ENCODE measurements at regions not wholly inside any gene's neighbourhood (a gene's known extent, or its start where the extent isn't known, plus 50 kb on each side); places are given as distances from the start of the nearest gene placed in this dataset.

DNA sequence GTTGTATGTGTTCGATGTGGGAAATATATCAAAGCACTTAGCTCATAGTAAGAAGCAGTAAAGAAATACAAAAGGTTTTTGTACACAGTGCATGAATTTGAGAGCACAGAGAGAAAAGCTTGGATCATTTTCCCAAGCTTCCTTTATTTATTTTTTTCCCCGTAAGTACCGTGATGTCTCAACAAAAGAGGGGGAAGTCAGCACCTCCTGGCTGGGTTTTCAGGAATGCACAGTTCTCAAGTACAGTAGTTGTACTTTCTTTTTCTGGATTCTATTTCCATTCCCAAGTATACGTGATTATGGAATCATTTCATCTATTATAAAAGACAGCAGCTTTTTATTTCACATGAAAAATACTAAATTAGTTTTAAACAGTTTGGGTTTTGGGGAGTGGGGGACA, 171.5 kb upstream of the EDNRA start:
- no peak for DNase-seq (ENCODE audit: insufficient read length)
- no peak for FAIRE-seq
- no peak for TF ChIP-seq POLR2A (IDR thresholded peaks at IDR 0.05; ENCODE audit: low read depth, low read length)
- no peak for TF ChIP-seq POLR2AphosphoS5 (IDR thresholded peaks at IDR 0.05; ENCODE audit: low read depth, low read length)
- TF ChIP-seq TAF1 (IDR thresholded peaks at IDR 0.05; ENCODE audit: borderline replicate concordance, low read depth, low read length) = no peak

DNA sequence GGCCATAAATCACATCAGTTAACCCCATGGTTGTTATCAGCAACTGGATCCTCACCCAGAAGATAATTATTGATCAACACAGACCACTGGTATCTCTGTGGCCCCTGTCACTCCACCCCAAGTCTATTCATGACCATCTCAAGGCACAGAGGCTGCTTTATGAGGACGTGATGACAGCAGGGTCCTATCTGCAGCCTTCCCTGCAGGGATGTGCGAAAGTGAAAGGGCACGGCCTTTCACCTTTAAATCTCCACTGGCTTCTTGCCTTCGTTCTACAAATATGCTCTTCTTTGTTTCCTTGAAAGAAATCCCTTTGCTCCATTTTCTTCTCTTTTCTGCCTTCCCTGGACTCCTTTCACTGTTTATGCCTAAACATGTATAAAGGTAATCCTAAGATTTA, 170.6 kb upstream of the EDNRA start:
- TF ChIP-seq TAF1 (IDR thresholded peaks at IDR 0.05; ENCODE audit: borderline replicate concordance, low read depth, low read length) = no peak
- TF ChIP-seq POLR2AphosphoS5 (IDR thresholded peaks at IDR 0.05; ENCODE audit: low read depth, low read length) = no peak
- no peak for TF ChIP-seq POLR2A (IDR thresholded peaks at IDR 0.05; ENCODE audit: low read depth, low read length)
- FAIRE-seq (no peak), DNase-seq (ENCODE audit: insufficient read length) (no peak)

DNA sequence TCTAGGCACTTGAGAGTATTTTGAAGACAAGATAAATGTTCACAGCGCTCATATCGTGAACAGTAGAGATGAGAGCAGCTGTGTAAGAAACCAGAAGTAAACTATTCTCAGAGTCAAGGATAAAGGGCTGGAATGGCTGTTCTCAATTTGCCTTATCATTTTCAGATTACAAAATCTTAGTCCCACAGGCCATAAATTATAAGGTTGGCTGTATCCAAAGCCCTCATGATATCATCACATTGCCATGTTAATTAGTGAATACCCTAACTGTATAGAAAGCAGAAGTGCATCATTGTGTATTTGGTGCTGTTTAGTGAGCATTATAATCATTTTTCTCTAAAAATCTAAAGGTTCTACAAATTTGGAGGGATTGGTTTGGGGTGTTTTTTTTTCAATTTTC, 168.9 kb upstream of the EDNRA start:
- DNase-seq (ENCODE audit: insufficient read length) (no peak), FAIRE-seq (no peak)
- TF ChIP-seq POLR2A (IDR thresholded peaks at IDR 0.05; ENCODE audit: low read depth, low read length) (no peak), POLR2AphosphoS5 (IDR thresholded peaks at IDR 0.05; ENCODE audit: low read depth, low read length) (no peak), TAF1 (IDR thresholded peaks at IDR 0.05; ENCODE audit: borderline replicate concordance, low read depth, low read length) (no peak)

DNA sequence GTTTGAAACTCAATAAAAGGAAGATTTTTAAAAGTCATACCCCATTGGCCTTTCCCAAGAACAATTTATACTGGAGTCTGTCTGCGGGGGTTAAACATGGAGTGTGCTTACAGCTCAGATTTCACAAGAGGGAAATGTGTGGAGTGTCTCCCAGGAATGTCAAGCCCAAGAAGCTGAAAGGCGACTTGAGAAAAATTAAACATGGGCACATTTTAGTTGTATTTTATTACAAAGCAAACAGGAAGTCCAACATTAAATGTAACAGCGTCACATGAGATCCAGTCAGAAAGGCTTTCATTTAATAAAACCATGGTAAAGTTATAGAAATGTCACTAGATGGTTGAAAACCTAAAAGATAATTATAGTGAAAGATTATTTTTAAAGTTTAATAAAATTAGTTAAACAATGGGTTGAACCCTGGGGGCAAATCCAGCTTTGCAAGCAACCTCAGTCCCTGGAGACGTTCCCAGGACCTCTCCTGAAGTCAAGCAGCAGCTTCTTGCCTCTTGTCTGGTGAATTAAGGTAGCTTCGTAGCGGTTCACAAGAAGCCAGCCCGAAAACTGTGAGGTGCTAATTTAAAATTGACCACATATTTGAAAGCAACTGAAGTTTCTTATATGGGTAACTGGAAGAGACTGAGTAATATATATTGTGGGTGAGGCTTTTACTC, 168.4 kb upstream of the EDNRA start:
- no peak for TF ChIP-seq POLR2AphosphoS5 (IDR thresholded peaks at IDR 0.05; ENCODE audit: low read depth, low read length)
- TF ChIP-seq TAF1 (IDR thresholded peaks at IDR 0.05; ENCODE audit: borderline replicate concordance, low read depth, low read length) = no peak
- no peak for TF ChIP-seq POLR2A (IDR thresholded peaks at IDR 0.05; ENCODE audit: low read depth, low read length)
- no peak for DNase-seq (ENCODE audit: insufficient read length)
- FAIRE-seq = no peak

DNA sequence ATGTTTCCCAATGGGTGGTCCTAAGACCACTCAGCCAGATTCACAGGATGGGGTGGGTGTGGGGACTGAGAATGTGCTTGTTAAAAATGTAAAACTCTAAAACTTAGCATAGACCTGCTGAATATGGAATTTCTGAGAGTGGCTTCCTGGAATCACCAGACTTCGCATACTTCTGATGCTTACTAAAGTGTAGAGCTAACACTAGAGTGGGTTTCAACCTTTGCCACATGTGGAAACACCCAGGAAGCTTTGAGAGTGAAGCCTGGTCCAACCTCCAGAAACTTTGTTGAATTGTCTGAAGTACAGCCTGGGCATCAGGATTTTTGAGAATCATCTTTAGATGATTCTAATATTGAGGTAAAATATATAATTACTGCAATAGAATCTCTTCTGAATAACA, 167.8 kb upstream of the EDNRA start:
- DNase-seq (ENCODE audit: insufficient read length) (no peak), FAIRE-seq (no peak)
- TF ChIP-seq TAF1 (IDR thresholded peaks at IDR 0.05; ENCODE audit: borderline replicate concordance, low read depth, low read length) (no peak), POLR2A (IDR thresholded peaks at IDR 0.05; ENCODE audit: low read depth, low read length) (no peak), POLR2AphosphoS5 (IDR thresholded peaks at IDR 0.05; ENCODE audit: low read depth, low read length) (no peak)

DNA sequence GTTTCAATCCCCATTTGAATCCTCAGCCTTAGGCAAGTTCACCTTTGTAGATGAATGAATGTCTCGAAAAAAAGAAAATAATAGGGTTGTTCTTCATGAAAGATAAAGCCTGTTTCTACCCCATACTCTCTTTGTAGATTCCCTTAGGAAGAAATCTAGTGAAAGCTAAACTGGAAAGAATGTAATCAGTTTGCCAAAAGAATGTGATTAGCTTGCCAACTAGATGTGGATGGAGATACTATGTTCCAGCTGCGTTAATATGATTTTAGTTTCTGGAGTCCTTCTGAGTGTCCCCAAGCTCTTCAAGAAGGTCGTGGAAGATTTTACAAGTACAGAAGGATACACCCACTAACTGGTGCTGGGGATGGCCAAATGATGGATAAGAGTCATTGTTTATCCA, 162.3 kb upstream of the EDNRA start:
- TF ChIP-seq TAF1 (IDR thresholded peaks at IDR 0.05; ENCODE audit: borderline replicate concordance, low read depth, low read length) (no peak), POLR2A (IDR thresholded peaks at IDR 0.05; ENCODE audit: low read depth, low read length) (no peak), POLR2AphosphoS5 (IDR thresholded peaks at IDR 0.05; ENCODE audit: low read depth, low read length) (no peak)
- no peak for FAIRE-seq
- DNase-seq (ENCODE audit: insufficient read length) = no peak

DNA sequence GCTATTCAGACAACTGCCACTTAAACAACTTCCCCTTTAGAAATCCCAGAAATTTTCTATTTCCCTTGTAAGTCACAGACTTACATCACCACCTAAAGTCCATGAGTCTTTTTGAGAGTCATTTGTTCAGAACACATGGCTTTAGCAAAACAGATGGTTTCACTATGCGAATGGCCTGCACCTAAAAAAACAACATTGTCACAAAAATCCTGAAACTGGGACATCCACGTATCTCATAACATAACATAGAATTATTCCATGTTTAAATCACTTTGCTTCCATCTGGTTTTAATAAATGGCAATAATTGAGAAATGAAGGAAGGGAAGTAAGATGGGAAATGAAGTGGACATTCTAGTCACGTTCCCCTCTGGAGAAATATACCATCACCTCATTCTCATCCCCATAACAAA, 155.3 kb upstream of the EDNRA start:
- TF ChIP-seq TAF1 (IDR thresholded peaks at IDR 0.05; ENCODE audit: borderline replicate concordance, low read depth, low read length) (no peak), POLR2AphosphoS5 (IDR thresholded peaks at IDR 0.05; ENCODE audit: low read depth, low read length) (no peak), POLR2A (IDR thresholded peaks at IDR 0.05; ENCODE audit: low read depth, low read length) (no peak)
- DNase-seq (ENCODE audit: insufficient read length) = no peak
- FAIRE-seq = no peak

DNA sequence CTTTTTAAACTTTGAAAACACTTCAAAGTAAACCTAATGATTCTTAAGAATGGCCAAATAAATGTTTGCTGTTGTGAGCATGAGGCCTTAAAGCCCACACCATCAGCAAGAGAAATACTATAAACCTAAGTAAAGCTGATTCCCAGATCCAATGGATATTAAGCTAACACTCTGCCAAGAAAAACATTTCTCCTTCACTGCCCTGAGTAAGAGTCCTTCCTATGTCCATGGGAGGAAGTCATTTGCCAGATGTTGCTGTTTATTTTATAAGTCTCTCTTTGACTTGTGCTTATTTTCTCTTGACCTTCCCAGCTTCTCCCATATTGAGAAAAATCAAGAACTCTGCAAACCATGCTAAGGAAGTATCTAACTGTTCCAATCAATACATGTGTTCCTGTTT, 154.3 kb upstream of the EDNRA start:
- DNase-seq (ENCODE audit: insufficient read length) (no peak), FAIRE-seq (no peak)
- TF ChIP-seq POLR2A (IDR thresholded peaks at IDR 0.05; ENCODE audit: low read depth, low read length) (no peak), TAF1 (IDR thresholded peaks at IDR 0.05; ENCODE audit: borderline replicate concordance, low read depth, low read length) (no peak), POLR2AphosphoS5 (IDR thresholded peaks at IDR 0.05; ENCODE audit: low read depth, low read length) (no peak)

DNA sequence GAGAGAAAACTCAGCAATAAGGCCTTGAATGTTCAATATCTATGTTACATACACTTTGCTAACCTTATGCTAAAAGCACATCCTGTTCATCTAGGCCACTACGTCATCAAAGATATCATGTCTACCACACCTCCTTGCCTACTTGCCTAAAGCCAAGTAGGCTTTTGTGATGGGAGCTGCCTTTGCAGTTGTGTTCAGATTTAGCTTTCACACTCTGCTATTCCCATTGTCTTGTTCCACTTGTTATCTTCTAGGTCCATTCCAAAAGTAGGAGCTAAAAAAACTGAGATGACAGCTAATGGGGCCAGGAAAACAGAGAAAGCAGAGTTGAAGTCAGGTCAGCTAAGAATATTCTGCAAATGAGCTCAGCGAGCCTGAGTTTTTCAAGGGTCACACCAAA, 153.6 kb upstream of the EDNRA start:
- TF ChIP-seq POLR2AphosphoS5 (IDR thresholded peaks at IDR 0.05; ENCODE audit: low read depth, low read length) (no peak), TAF1 (IDR thresholded peaks at IDR 0.05; ENCODE audit: borderline replicate concordance, low read depth, low read length) (no peak), POLR2A (IDR thresholded peaks at IDR 0.05; ENCODE audit: low read depth, low read length) (no peak)
- DNase-seq (ENCODE audit: insufficient read length) = no peak
- no peak for FAIRE-seq

DNA sequence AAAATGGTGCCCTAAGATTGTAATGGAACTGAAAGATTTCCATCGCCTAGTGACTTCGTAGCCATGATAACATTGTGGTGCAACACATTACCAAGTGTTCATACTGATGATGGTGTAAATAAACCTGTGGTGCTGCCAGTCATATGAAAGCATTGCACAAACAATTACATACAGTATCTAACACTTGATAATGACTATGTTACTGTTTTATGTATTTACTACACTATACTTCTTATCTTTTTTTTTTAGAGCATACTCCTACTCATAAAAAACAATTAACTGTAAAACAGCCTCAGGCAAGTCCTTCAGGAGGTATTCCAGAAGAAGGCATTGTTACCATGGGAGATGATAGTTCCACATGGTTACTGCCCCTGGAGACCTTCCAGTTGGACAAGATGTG, 152.7 kb upstream of the EDNRA start:
- TF ChIP-seq POLR2AphosphoS5 (IDR thresholded peaks at IDR 0.05; ENCODE audit: low read depth, low read length) (no peak), TAF1 (IDR thresholded peaks at IDR 0.05; ENCODE audit: borderline replicate concordance, low read depth, low read length) (no peak), POLR2A (IDR thresholded peaks at IDR 0.05; ENCODE audit: low read depth, low read length) (no peak)
- no peak for DNase-seq (ENCODE audit: insufficient read length)
- no peak for FAIRE-seq

DNA sequence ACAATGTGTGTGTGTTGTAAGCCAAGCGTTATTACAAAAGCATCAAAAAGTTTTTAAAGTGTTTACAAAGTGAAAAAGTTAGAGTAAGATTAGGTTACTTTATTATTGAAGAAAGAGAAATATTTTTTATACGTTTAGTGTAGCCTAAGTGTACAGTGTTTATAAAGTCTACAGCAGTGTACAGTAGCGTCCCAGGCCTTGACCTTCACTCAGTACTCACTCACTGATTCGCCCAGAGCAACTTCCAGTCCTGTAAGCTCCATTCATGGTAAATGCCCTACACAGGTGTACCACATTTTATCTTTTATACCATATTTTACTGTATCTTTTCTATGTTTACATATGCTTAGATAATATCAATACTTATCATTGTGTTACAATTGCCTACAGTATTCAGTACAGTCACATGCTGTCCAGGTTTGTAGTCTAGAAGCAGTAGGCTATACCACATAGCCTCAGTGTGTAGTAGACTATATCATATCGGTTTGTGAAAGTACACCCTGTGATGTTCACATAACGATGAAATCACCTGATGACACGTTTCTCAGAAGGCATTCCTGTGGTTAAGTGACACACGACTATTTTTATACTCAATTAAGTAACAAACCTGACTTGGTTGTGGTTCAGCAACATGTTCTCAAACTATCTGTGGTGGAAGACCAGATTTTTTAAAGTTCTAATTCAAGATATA, 152.0 kb upstream of the EDNRA start:
- no peak for DNase-seq (ENCODE audit: insufficient read length)
- no peak for TF ChIP-seq POLR2A (IDR thresholded peaks at IDR 0.05; ENCODE audit: low read depth, low read length)
- no peak for TF ChIP-seq TAF1 (IDR thresholded peaks at IDR 0.05; ENCODE audit: borderline replicate concordance, low read depth, low read length)
- TF ChIP-seq POLR2AphosphoS5 (IDR thresholded peaks at IDR 0.05; ENCODE audit: low read depth, low read length) = no peak
- no peak for FAIRE-seq

DNA sequence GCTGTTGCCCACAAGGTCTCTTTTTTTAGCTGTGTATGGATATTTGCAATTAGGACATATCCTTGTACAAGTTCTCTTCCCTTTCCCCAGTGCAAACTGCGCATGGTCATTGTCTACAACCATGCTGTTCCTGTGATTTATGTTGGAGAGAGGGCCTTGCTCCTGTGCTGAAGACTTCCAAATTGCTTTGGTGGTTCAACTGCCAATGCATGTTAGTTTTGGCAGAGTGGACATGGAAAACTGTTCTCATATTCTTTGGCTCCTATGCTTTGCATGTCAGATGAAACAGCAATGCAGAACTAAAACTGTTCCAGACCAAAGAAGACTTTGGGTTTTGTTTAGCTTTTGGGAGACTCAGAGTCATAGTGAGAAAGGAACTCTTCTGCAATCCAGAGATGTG, 148.8 kb upstream of the EDNRA start:
- DNase-seq (ENCODE audit: insufficient read length) (no peak), FAIRE-seq (no peak)
- no peak for TF ChIP-seq POLR2A (IDR thresholded peaks at IDR 0.05; ENCODE audit: low read depth, low read length)

Data from GM12892 (cell line).